VCaP (cell line): ENCODE measurements at regions not wholly inside any gene's neighbourhood (a gene's known extent, or its start where the extent isn't known, plus 50 kb on each side); places are given as distances from the start of the nearest gene placed in this dataset.

Experiments used
- H3K27ac ChIP-seq: fragments of 450-650 bp; 2 replicates; pipeline ENCODE4 v1.5.1; 2017
- TF ChIP-seq, protein P1 (sequence below): fragments of 450-650 bp; conservative IDR thresholded peaks from 2 replicates; pipeline ENCODE4 v1.5.1; 2017; ENCODE audit warnings: mild to moderate bottlenecking, moderate library complexity

DNA sequence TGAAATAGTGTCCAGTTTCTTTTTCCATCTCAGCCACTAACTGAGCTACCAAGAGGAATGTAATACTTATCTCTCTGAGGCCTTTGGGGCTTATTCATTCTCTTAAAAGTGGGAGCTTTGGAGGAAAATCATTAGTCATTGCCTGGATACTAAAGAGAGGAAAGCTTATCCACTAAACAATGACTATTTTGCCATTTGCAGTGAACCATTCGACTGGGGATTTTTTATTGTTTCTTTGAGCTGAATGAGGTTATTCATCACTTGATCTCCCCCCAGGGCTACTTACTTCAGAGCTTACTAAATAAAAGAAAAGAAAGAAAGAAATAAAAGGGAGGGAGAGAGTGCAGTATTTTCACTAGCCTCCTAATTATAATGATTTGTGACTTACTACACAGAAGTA is 1329.5 kb upstream of the TENM3 start:
- no peak overlapping the region for H3K27ac ChIP-seq
- TF ChIP-seq, protein P1, sequence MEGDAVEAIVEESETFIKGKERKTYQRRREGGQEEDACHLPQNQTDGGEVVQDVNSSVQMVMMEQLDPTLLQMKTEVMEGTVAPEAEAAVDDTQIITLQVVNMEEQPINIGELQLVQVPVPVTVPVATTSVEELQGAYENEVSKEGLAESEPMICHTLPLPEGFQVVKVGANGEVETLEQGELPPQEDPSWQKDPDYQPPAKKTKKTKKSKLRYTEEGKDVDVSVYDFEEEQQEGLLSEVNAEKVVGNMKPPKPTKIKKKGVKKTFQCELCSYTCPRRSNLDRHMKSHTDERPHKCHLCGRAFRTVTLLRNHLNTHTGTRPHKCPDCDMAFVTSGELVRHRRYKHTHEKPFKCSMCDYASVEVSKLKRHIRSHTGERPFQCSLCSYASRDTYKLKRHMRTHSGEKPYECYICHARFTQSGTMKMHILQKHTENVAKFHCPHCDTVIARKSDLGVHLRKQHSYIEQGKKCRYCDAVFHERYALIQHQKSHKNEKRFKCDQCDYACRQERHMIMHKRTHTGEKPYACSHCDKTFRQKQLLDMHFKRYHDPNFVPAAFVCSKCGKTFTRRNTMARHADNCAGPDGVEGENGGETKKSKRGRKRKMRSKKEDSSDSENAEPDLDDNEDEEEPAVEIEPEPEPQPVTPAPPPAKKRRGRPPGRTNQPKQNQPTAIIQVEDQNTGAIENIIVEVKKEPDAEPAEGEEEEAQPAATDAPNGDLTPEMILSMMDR, result no peak

DNA sequence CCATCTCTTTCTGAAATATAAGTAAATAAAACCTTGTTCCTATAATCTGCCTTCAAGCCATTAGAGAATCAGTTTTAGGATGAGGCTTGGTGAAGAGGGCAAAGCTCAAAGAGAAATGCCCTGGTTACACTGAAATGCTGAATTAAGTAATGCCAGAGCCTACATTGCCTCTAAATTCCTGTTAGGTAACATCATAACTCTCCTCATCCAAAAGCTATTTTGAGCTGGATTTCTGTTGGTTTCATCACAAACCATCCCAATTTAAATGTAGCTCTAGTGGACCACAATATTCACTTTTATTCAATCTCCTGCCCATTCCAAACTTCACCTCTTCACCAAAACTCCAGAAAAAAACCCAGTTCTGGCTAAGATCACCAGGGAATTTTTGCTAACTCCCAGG is 1319.7 kb upstream of the TENM3 start:
- H3K27ac ChIP-seq, result no peak overlapping the region
- TF ChIP-seq, protein P1, result no peak

DNA sequence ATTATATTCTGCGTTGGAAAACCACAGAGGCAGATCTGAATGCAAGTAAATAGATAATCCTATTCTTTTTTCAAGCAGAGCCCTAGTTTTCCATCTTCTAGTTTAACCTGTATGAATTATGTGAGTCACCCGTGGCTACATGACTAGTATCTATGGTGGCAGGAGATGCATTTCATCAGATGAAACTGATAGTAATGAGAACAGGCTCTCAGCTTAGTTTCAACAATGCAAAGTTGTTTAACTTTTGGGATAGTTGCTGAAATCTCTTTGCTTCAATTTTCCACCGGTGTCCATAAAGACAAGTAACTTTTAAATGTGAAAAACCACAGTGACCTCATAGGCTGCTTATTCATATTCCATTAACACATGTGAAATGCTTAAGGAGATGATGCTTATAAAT is 1317.4 kb upstream of the TENM3 start:
- TF ChIP-seq, protein P1, result no peak
- H3K27ac ChIP-seq, result no peak overlapping the region

DNA sequence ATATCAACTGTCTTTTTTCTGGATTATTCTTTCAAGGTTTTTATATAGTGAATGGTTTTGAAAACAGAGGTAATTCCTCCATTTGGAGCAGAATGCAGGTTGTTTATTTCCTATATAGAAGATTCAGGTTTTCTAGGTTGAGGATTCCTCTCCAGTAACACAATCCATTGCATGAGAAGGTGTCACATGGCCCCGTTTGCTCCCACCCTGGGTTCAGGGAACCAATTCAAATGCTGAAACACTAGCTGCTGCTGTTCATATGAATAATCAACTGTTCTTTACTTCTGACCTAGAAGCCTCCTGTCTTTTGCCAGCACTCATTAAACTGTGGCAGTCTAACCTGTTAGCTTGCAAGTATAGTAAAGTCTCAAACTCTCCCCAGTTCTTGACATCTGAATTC is 1316.9 kb upstream of the TENM3 start:
- no peak overlapping the region for H3K27ac ChIP-seq
- TF ChIP-seq, protein P1, result no peak

DNA sequence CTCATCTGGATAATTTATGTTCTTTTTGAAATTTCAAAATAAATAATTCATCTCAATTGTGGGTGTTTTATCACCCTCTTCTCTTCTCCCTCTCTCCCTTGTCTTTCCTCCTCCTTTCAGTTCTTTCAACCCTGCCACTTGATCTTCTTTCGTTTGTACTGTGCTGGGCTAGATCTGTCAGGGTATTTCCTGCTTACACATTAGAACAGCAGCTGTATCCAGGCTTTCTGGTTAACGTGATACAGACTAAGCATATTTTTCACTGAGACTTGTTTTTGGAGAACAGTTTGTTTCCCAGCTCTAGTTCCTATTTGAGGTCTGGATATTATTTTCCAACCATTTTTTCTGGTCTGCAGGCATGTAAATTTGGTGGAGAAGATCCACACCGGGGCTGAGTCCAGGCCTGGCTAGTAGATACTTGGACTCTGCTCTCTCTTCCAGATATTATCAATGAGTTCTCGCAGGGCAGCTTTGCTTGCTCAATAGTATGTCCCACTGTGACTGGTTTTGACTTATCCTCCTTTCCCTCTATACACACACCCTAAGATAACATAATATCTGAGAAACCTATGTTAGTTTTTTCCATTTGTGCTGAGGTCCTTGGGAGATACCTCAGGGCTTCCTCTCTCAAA is 1310.7 kb upstream of the TENM3 start:
- TF ChIP-seq, protein P1, result no peak
- no peak overlapping the region for H3K27ac ChIP-seq

DNA sequence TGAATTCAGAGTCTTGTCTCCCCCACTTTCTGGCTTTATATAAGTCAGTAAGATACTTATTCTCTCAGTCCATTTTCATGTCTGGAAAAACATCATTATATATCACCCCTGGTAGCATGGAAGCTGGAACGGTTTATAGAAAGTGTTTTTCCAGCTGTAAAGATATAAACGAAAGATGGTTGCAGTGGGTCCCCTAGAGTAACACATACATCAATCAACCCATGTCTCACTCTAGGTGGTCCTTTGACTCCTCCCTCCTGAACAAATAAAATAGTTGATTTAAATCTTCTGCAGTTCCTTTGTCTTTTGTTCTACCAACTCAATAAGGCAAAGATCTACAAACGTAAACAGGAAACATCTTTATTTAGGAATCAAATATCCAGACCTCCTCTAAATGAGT is 1306.1 kb upstream of the TENM3 start:
- TF ChIP-seq, protein P1, result no peak
- H3K27ac ChIP-seq, result no peak overlapping the region

DNA sequence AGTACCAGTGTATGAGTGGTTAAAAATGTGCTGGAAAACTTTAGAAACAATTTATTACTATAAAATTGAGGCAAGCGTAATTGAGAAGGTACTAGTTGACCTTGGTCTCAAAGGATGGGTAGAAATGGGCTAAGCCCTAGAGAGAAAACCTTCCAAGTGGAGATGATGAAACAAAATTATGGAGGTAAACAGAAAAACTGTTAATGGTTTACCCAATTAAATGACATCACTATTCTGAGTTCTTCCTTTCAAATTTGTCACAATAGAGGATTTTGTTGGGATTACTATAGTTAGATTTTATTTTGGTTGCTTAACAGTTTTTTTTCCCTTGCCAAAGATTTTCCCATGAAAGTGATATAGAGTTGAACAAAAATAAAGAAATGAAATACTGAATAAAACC is 1302.5 kb upstream of the TENM3 start:
- TF ChIP-seq, protein P1, result no peak
- no peak overlapping the region for H3K27ac ChIP-seq
